ENCODE measurements at regions not wholly inside any gene's neighbourhood (a gene's known extent, or its start where the extent isn't known, plus 50 kb on each side); places are given as distances from the start of the nearest gene placed in this dataset.
A peak's percentile ranks its signal among the peaks of the same experiment; 100 is the strongest.

DNA sequence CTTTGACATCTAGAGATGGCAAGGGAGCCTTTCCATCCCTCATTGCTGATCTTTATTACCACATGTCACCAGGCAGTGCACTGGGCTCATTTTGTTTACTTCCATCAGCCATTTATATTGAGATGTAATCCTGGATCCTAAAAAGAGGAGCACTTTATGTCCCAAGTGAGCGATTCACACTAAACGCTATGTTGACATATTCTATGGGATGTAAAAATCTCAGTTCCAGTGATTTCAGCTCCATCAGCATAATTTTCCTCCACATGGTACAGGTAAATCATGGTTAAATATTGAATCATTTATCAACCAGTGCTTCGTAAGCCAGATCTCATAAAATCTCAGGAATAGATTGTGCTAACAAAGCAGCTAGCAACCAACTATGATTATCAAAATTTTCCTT, 634.8 kb upstream of the PLXNA2 start:
- TF ChIP-seq, protein P1, sequence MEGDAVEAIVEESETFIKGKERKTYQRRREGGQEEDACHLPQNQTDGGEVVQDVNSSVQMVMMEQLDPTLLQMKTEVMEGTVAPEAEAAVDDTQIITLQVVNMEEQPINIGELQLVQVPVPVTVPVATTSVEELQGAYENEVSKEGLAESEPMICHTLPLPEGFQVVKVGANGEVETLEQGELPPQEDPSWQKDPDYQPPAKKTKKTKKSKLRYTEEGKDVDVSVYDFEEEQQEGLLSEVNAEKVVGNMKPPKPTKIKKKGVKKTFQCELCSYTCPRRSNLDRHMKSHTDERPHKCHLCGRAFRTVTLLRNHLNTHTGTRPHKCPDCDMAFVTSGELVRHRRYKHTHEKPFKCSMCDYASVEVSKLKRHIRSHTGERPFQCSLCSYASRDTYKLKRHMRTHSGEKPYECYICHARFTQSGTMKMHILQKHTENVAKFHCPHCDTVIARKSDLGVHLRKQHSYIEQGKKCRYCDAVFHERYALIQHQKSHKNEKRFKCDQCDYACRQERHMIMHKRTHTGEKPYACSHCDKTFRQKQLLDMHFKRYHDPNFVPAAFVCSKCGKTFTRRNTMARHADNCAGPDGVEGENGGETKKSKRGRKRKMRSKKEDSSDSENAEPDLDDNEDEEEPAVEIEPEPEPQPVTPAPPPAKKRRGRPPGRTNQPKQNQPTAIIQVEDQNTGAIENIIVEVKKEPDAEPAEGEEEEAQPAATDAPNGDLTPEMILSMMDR (IDR thresholded peaks at IDR 0.05; ENCODE audit: insufficient read depth, low read depth, low read length, missing control alignments): no peak
- no peak for DNase-seq (ENCODE audit: low read depth)
- H3K4me3 ChIP-seq (ENCODE audit: low read length): no peak overlapping the region

DNA sequence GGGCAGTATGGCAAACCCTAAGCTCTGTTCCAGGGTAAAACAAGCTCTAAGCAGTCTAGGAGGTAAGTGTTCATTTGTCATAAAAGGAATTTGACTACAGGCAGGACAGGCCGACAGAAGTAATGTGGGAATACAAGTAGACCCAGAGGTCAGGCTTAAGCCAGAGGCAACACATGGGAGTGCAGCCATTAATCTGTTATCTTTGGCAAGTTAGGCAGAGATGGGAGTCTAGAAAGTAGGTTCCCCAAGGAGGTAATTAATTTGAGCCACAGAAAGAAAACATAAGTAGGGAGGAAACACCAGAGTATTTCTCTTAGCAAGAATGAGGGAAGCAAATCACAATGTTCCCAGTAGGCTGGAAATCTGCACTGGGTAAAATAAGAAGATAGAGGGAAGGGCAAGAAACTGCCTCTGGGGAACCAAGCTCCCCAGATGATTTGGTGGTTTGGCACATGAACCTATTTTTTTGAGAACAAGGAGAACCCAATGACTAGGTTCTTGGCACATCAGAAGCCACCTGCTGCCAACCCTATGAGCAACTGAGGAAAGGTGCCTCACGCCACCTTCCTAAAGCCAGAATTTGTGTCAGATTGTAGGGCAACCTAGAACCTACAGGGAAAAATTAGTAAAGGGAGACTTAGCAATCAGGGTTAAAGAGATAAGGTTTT, 636.4 kb upstream of the PLXNA2 start:
- TF ChIP-seq, protein P1 (IDR thresholded peaks at IDR 0.05; ENCODE audit: insufficient read depth, low read depth, low read length, missing control alignments): no peak
- DNase-seq (ENCODE audit: low read depth): no peak

DNA sequence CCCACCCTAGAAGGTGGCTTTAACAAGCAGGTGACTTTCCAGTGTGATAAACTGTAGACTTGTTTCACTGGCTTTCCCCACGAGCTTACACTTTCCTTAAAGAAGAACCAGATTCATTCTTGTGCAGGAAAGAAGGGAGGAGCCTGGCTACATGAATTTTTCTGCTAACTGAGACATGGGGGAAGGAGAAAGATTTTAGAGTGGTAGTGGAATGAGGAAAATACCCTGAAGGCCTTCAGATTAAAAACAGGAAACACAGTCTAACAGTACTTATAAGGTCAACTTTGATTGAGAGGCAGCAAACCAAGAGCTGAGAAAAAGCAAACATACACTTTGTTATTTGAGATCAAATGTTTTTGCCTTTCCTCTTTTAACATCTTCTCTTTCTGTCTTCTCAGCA, 640.9 kb upstream of the PLXNA2 start:
- H3K4me3 ChIP-seq (ENCODE audit: low read length): no peak overlapping the region
- DNase-seq (ENCODE audit: low read depth): peak; percentile 13
- TF ChIP-seq, protein P1 (IDR thresholded peaks at IDR 0.05; ENCODE audit: insufficient read depth, low read depth, low read length, missing control alignments): no peak

More for the DNA sequence above, 636.4 kb upstream of the PLXNA2 start:
- H3K4me3 ChIP-seq (ENCODE audit: low read length): no peak overlapping the region

DNA sequence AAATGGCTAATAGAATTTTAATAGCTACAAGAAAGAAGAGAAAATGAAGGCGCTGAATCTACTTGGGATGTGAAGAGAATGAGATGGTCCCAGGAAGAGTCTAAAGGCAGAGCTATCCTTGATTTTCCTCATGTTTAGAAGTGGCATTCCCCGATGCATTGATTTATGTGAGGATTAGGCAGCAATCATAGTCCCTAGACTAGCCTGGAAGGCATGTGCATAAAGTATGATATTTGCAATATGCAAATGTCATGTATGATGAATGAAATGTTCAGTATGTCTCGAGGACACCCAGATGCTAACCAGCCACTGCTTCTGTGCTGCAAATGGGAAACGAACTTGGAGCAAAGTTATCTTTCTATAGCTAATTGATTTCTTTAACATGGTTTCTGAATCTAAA, 641.5 kb upstream of the PLXNA2 start:
- no peak for DNase-seq (ENCODE audit: low read depth)
- no peak overlapping the region for H3K4me3 ChIP-seq (ENCODE audit: low read length)
- TF ChIP-seq, protein P1 (IDR thresholded peaks at IDR 0.05; ENCODE audit: insufficient read depth, low read depth, low read length, missing control alignments): no peak

DNA sequence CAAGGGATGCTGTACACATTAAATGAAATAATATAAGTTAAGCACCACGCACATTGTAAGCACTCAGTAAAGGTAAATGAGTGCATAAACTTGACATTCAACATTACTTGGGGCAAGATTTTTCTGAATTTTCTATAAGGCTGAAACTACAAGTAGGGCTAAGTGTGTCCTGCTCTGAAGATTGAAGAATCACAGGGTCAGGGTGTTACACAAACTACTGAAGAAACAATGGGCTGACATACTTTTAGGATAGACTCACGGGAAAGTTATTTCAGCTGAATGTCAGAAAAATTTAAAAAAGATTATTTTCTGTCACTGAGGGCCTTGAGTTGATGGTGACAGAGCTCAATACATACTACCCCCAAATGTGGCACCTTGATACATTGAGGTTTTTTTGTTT, 644.2 kb upstream of the PLXNA2 start:
- TF ChIP-seq, protein P1 (IDR thresholded peaks at IDR 0.05; ENCODE audit: insufficient read depth, low read depth, low read length, missing control alignments): no peak
- H3K4me3 ChIP-seq (ENCODE audit: low read length): no peak overlapping the region
- DNase-seq (ENCODE audit: low read depth): no peak

DNA sequence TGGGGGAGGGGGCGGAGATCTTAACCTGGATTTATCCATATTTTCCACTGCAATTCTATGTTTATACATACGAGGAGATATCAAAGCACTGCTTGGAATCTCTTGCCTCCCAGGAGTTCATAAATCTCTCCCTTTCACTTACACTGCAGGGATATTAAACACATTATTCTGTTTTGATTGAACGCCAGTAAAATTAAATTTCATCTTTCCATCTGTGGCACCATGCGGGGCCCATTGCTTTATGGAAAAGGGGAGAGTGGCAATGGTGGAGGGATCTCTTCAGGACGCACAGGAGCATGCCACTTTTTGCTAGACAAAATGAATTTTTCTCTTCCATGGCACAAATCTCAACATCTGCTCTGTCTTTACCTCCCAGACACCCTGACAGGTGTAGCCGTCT, 648.0 kb upstream of the PLXNA2 start:
- no peak for DNase-seq (ENCODE audit: low read depth)
- H3K4me3 ChIP-seq (ENCODE audit: low read length): no peak overlapping the region
- TF ChIP-seq, protein P1 (IDR thresholded peaks at IDR 0.05; ENCODE audit: insufficient read depth, low read depth, low read length, missing control alignments): no peak

DNA sequence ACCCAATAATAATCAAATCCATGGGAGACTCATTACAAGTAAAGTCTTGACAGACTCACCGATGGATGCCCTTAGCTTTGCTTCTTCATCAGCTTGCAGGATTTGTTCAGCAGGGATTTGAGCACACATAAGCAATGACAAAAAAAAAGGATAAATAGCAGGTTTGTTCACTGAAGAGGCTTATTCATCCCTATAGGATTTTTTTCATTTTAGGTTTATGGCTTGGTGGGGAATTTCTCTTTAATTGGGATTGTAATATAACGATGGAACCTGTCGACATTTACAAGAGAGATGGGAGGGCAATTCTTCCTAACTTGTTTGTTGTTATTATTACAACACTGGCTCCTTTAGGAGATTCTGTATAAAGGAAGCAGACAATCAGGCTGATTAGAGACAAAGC, 649.1 kb upstream of the PLXNA2 start:
- no peak for DNase-seq (ENCODE audit: low read depth)
- no peak overlapping the region for H3K4me3 ChIP-seq (ENCODE audit: low read length)
- TF ChIP-seq, protein P1 (IDR thresholded peaks at IDR 0.05; ENCODE audit: insufficient read depth, low read depth, low read length, missing control alignments): no peak
